Muscle of leg (tissue), 3 donors: ENCODE measurements at regions not wholly inside any gene's neighbourhood (a gene's known extent, or its start where the extent isn't known, plus 50 kb on each side); places are given as distances from the start of the nearest gene placed in this dataset.

Experiments used
- DNase-seq: peaks from one replicate; pipeline ENCODE4 v3.0.0; 2013
- H3K27ac ChIP-seq: one replicate; pipeline ENCODE4 v1.5.1; 2013; ENCODE audit warnings: mild to moderate bottlenecking, low read length, control low read depth
- H3K27me3 ChIP-seq: one replicate; pipeline ENCODE4 v1.6.1; 2013; ENCODE audit warnings: low read length; ENCODE audit not compliant: control insufficient read depth, insufficient read depth
- H3K36me3 ChIP-seq: one replicate; pipeline ENCODE4 v1.6.1; 2013; ENCODE audit warnings: low read length; ENCODE audit not compliant: control insufficient read depth, insufficient read depth
- H3K4me1 ChIP-seq: one replicate; pipeline ENCODE4 v1.6.1; 2013; ENCODE audit warnings: low read length; ENCODE audit not compliant: control insufficient read depth, insufficient read depth
- H3K4me3 ChIP-seq: one replicate; pipeline ENCODE4 v1.5.1; 2013; ENCODE audit warnings: low read length, control low read depth
- H3K9me3 ChIP-seq: replicated peaks from 2 replicates; pipeline ENCODE4 v1.6.1; 2013; ENCODE audit warnings: low read depth, low read length; ENCODE audit not compliant: control insufficient read depth
- WGBS: methylation state at CpG from one replicate; pipeline ENCODE4 v1.1.5; 2013; ENCODE audit warnings: missing lambda C conversion rate; ENCODE audit not compliant: insufficient coverage; 5-methylcytosine and 5-hydroxymethylcytosine counted together

DNA sequence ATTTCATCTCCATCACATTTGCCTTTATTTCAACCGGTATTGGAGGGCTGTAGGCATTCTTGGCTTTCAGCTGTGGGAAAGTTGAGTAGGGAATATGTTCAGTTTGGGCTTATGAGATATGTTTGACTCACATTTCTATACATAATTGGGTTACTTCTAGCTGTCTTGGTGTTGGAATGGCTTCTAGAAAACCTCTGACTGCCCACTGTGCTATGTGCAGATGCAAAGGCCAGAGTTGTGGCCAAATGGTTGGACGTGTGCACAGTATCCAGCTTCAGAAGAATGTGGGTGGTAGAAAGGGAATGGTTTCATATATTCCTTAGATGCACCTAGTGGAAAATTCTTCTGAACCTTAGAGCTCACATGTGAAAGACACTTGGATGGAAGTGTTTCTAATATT, 92.6 kb upstream of the H2AZ1 start:
- no peaks in the 10 kb centered on the region for H3K9me3 ChIP-seq
- H3K27me3 ChIP-seq: no peaks in the 10 kb centered on the region
- WGBS: no CpG with 5 or more reads among the region's 2 CpGs
- no peak for DNase-seq
- H3K4me3 ChIP-seq: no peak overlapping the region
- no peaks in the 10 kb centered on the region for H3K36me3 ChIP-seq
- H3K4me1 ChIP-seq: no peaks in the 10 kb centered on the region
- H3K27ac ChIP-seq: no peak overlapping the region

DNA sequence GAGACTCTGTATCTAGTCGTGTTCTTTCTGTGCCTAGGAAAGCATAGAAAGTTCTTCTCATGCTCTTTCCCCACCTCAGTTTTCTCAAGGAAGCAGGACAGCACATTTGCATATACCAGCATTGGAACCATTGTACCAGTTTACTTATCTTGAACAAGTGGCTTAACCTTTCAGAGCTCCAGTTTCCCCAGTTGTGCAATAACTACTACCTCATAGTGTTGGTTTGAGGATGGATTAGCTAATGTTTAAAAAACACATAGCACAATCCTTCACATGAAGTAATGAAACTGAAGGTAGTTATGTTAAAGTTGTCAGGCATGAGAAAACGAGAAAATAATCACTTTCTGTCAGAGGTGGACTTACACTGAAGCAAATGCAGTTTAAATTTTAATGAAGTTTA, 92.2 kb upstream of the H2AZ1 start:
- Histone ChIP-seq H3K4me3 (no peak overlapping the region), H3K27ac (no peak overlapping the region), H3K36me3 (no peaks in the 10 kb centered on the region), H3K27me3 (no peaks in the 10 kb centered on the region), H3K9me3 (no peaks in the 10 kb centered on the region), H3K4me1 (no peaks in the 10 kb centered on the region)
- DNase-seq: no peak
- WGBS: 100% methylated on average over 1 of the region's 2 CpGs

DNA sequence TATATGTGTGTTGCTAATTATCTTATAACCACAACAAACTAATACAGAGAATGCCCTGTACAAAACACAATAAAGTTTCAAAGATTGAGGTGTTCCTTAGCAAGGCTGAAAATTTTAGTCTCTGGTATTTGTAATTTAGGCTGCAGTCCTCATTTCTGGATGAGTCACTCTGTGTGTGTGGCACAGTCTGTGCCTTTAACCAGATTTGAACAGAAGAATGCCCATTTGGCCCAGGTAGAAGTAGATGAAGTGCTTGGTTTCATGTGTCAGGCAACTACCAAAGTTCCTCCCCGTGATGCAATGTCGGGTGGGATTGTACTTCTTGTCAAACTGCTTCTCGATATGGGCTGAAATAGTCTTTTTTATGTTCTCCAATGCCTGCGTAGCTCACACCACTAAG, 91.6 kb upstream of the H2AZ1 start:
- WGBS: 81% methylated on average over 3 of the region's 4 CpGs

DNA sequence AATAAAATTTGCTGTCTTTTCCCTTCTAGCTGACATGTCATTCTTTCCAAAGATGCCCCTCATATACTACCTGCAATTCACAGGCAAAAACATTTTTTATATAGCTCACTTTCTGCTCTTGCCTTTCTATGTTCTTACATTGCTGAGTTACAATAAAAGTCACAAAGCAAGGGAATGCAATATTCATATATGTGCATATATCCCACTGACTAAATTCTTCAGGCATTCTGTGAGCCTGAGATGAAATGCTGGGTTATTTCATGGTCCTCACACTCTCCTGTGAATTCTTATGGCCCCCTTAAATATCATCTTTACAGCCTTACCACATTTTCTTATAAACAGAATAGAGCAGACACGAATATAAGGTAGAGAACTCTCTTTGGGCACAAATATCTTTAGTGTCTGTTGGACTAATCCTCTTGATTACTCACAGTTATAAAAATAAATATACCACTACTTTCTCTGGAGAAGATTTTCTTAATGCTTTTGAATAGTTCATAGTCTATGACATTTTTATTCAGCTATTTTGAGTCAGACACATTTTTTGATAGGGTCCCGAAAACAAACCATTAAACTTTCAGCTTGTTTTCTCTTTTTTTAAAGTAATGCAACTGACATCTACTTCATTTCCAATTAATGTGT, 84.1 kb upstream of the H2AZ1 start:
- Histone ChIP-seq H3K4me3 (no peak overlapping the region), H3K9me3 (no peaks in the 10 kb centered on the region), H3K4me1 (no peaks in the 10 kb centered on the region), H3K27me3 (no peaks in the 10 kb centered on the region), H3K36me3 (no peaks in the 10 kb centered on the region), H3K27ac (no peak overlapping the region)
- no CpG with 5 or more reads among the region's 2 CpGs for WGBS
- DNase-seq: no peak

More for the DNA sequence above, 91.6 kb upstream of the H2AZ1 start:
- Histone ChIP-seq H3K27ac (no peak overlapping the region), H3K4me3 (no peak overlapping the region), H3K9me3 (no peaks in the 10 kb centered on the region), H3K36me3 (no peaks in the 10 kb centered on the region), H3K27me3 (no peaks in the 10 kb centered on the region), H3K4me1 (no peaks in the 10 kb centered on the region)
- no peak for DNase-seq

- Histone ChIP-seq H3K27ac (no peak overlapping the region), H3K4me3 (no peak overlapping the region), H3K9me3 (no peaks in the 10 kb centered on the region), H3K4me1 (no peaks in the 10 kb centered on the region), H3K36me3 (no peaks in the 10 kb centered on the region), H3K27me3 (no peaks in the 10 kb centered on the region)
- 100% methylated on average over 3 of the region's 5 CpGs for WGBS
- DNase-seq: no peak
These were observed 76.0 kb upstream of the H2AZ1 start for GRCh38 chr4:100026066-100026465.

GRCh38 chr4:100023800-100024199, 73.7 kb upstream of the H2AZ1 start:
- H3K4me3 ChIP-seq: no peak overlapping the region
- DNase-seq: no peak
- no peaks in the 10 kb centered on the region for H3K4me1 ChIP-seq
- H3K27ac ChIP-seq: no peak overlapping the region
- no peaks in the 10 kb centered on the region for H3K9me3 ChIP-seq
- H3K36me3 ChIP-seq: no peaks in the 10 kb centered on the region
- H3K27me3 ChIP-seq: no peaks in the 10 kb centered on the region

DNA sequence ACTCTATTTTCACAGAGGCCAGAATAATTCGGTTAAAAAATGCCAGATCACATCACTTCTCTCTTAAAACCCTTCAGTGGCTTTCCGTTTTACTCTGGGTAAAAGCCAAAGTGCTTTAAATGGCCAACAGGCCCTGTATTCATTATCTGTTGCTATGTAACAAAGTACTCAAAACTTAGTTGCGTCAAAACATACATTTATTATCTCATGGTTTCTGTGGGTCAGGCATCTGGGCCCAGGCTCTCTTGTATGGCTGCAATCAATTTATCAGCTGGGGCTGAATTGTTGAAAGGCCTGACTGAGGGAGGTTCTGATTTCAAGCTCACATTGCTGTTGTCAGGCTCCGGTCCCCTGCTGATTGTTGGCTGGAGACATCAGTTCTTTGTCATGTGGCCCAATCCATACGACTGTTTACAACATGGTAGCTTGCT, 72.7 kb upstream of the H2AZ1 start:
- peak; percentile 53 for DNase-seq
- no peaks in the 10 kb centered on the region for H3K36me3 ChIP-seq
- WGBS: 40% methylated on average over 2 of the region's 5 CpGs
- H3K4me3 ChIP-seq: no peak overlapping the region
- H3K4me1 ChIP-seq: no peaks in the 10 kb centered on the region
- H3K27me3 ChIP-seq: no peaks in the 10 kb centered on the region
- no peak overlapping the region for H3K27ac ChIP-seq
- H3K9me3 ChIP-seq: no peaks in the 10 kb centered on the region

DNA sequence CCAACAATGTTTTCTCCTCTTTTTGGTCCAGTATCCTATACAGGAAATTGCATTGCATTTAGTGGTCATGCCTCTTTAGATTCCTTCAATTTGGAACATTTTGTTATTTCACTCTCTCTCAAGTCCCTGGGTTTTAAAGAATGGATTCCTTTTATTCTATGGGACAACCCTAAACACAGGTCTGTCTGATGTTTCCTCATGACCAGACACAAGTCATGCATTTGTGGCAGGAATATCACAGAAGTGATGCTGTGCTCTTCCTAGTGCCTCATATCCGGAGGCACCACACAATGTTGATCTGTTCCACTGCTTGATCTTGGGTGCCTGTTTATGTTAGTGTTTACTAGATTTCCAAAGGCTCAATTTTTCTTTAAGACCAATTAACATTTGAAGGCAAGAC, 69.7 kb upstream of the H2AZ1 start:
- H3K9me3 ChIP-seq: no peaks in the 10 kb centered on the region
- no peaks in the 10 kb centered on the region for H3K27me3 ChIP-seq
- WGBS: no CpG with 5 or more reads among the region's 1 CpG
- no peak overlapping the region for H3K4me3 ChIP-seq
- no peak overlapping the region for H3K27ac ChIP-seq
- no peaks in the 10 kb centered on the region for H3K4me1 ChIP-seq
- DNase-seq: no peak
- H3K36me3 ChIP-seq: no peaks in the 10 kb centered on the region

DNA sequence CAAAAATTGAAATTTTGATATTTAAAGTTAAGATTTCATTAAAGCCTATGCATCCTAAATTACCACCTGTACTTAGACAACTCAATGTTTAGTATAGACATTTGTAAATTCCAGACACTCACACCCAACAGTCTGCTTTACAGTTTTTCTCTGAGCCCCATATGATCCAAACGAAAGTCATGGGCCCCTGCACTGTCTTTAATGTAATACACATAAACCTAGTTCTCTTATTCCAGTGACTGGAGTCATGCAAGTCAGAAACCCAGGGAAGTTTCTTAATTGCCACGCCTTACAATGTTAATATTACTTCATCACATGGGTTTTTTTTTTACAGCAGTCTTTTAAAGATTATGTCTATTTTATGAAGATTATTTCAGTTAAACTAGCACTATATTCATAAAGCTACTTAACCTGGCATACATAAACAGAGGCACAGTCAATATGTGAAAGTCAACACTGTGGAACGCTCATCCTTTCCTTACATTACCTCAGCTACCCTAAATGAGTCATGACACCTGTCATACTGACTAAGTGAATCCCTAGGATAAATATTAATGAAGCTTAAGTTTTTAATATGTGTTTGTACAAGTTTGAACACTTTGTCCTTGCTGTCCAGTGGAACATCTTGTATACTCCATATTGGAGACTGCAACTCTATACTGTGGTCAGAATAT, 67.7 kb upstream of the H2AZ1 start:
- H3K4me1 ChIP-seq: no peaks in the 10 kb centered on the region
- no peaks in the 10 kb centered on the region for H3K27me3 ChIP-seq
- H3K36me3 ChIP-seq: no peaks in the 10 kb centered on the region
- 33% methylated on average over 1 of the region's 3 CpGs for WGBS
- H3K27ac ChIP-seq: no peak overlapping the region
- H3K9me3 ChIP-seq: no peaks in the 10 kb centered on the region
- no peak overlapping the region for H3K4me3 ChIP-seq
- no peak for DNase-seq

DNA sequence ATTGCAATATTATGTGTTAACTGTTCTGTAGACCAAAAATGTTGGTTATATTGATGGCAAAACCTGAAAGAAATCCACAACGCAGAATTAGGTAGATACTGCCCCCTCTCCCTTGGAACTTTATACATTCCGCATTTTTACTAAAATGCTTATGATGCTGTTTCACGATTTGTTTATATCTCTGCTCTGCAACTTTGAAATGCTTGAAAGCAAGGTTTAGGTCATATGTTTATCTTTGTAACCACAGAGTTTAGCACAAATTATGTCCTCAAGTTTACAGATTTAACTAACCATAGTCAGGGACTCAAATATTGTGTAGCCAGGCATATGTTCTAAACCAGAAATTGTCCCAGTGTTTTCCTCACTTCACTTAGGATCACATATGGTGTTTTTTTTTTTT, 66.1 kb upstream of the H2AZ1 start:
- Histone ChIP-seq H3K9me3 (no peaks in the 10 kb centered on the region), H3K27me3 (no peaks in the 10 kb centered on the region), H3K4me3 (no peak overlapping the region), H3K4me1 (no peaks in the 10 kb centered on the region), H3K27ac (no peak overlapping the region), H3K36me3 (no peaks in the 10 kb centered on the region)
- no CpG with 5 or more reads among the region's 3 CpGs for WGBS
- no peak for DNase-seq

GRCh38 chr4:100014616-100015015, 64.5 kb upstream of the H2AZ1 start:
- no peak overlapping the region for H3K4me3 ChIP-seq
- DNase-seq: no peak
- whole genome bisulfite sequencing: no CpG with 5 or more reads among the region's 3 CpGs
- no peaks in the 10 kb centered on the region for H3K36me3 ChIP-seq
- no peaks in the 10 kb centered on the region for H3K27me3 ChIP-seq
- no peak overlapping the region for H3K27ac ChIP-seq
- H3K4me1 ChIP-seq: no peaks in the 10 kb centered on the region
- H3K9me3 ChIP-seq: no peaks in the 10 kb centered on the region
